Natural killer cell (primary cell): ENCODE measurements at regions not wholly inside any gene's neighbourhood (a gene's known extent, or its start where the extent isn't known, plus 50 kb on each side); places are given as distances from the start of the nearest gene placed in this dataset.
"Not testable (repeated sequence)": the region's sequence is repeated elsewhere in the genome, so short reads cannot be mapped to it uniquely, and the experiment has no call there.

ENCODE experiments used
- ATAC-seq, 3 donors: fragments of 150-1000 bp in 2 of 3; fragments of 200-7000 bp in 1 of 3; cut with Tn5 transposase; 1 replicate in 1 of 3; 2 replicates in 2 of 3; pipeline ENCODE4 v1.10.0; 2021; ENCODE audit warnings: mild to moderate bottlenecking in 2 of 3, moderate library complexity in 2 of 3
- DNase-seq, 2 donors: peaks; one replicate each; pipeline versions ENCODE4 v3.0.0 to v3.0.0-alpha.2; 2013 to 2021; ENCODE audit warnings: mixed read lengths in 1 of 2
- H3K27ac ChIP-seq: one replicate; pipeline ENCODE4 v1.5.1; 2013; ENCODE audit warnings: mild to moderate bottlenecking, low read length
- H3K27me3 ChIP-seq: one replicate; pipeline ENCODE4 v1.6.1; 2013; ENCODE audit warnings: low read length; ENCODE audit not compliant: control insufficient read depth, insufficient read depth
- H3K36me3 ChIP-seq: one replicate; pipeline ENCODE4 v1.6.1; 2013; ENCODE audit warnings: low read length; ENCODE audit not compliant: control insufficient read depth, insufficient read depth
- H3K4me1 ChIP-seq: one replicate; pipeline ENCODE4 v1.6.1; 2013; ENCODE audit warnings: low read length; ENCODE audit not compliant: control insufficient read depth, insufficient read depth
- H3K4me3 ChIP-seq: one replicate; pipeline ENCODE4 v1.5.1; 2013; ENCODE audit warnings: low read length
- H3K9me3 ChIP-seq: one replicate; pipeline ENCODE4 v1.6.1; 2013; ENCODE audit warnings: low read length; ENCODE audit not compliant: control insufficient read depth, insufficient read depth
- H3K27ac Mint-ChIP-seq, 2 donors: one replicate each; pipeline ENCODE4 v1.8.0; 2022; ENCODE audit warnings: mild to moderate bottlenecking in 2 of 2, mixed read lengths in 2 of 2, moderate library complexity in 1 of 2
- H3K27me3 Mint-ChIP-seq, 2 donors: one replicate each; pipeline ENCODE4 v1.8.0; 2022; ENCODE audit warnings: low read depth in 2 of 2, mixed read lengths in 2 of 2
- H3K36me3 Mint-ChIP-seq: one replicate; pipeline ENCODE4 v1.8.0; 2022; ENCODE audit warnings: mixed read lengths
- H3K4me1 Mint-ChIP-seq, 2 donors: one replicate each; pipeline ENCODE4 v1.8.0; 2022; ENCODE audit warnings: mixed read lengths in 2 of 2
- H3K4me3 Mint-ChIP-seq: one replicate; pipeline ENCODE4 v1.8.0; 2022; ENCODE audit warnings: mild to moderate bottlenecking, moderate library complexity, mixed read lengths
- H3K9me3 Mint-ChIP-seq, 2 donors: one replicate each; pipeline ENCODE4 v1.8.0; 2022; ENCODE audit warnings: mixed read lengths in 2 of 2
- WGBS: methylation state at CpG from one replicate; pipeline ENCODE4 v1.1.7; 2013; ENCODE audit warnings: missing lambda C conversion rate; ENCODE audit not compliant: insufficient coverage; 5-methylcytosine and 5-hydroxymethylcytosine counted together
- intact Hi-C: fragments of 100-400 bp; cut with micrococcal nuclease; formaldehyde crosslinking; loops from one replicate; pipeline ENCODE4 v1.14.2; 2022
- TF ChIP-seq, protein P1 (sequence below): fragments of 200-600 bp; IDR thresholded peaks from one replicate; pipeline ENCODE4 v1.8.0; 2022; ENCODE audit warnings: antibody characterized with exemption

DNA sequence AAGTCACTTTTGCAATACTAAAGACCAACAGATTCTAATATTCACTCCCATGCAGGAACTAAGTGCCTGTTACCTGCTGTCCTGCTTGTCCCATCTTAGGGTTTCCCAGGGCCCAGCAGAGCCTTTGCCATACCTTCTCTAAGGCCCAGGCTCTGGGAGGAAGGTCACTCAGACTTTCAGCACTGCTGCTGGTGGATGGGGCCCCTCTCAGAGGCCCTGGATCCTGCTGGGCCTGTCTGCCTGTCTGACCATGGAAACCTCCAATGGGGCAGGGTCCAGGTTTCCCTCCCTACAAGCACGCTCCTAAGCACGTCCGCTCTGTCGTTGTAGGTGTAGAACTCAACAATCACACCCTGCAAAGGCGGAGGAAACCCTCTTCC is 75.1 kb downstream of the RRM2 start:
- no peaks in the 10 kb centered on the region for H3K36me3 ChIP-seq
- H3K9me3 Mint-ChIP-seq = no peaks in the 10 kb centered on the region
- no peaks in the 10 kb centered on the region for H3K27me3 Mint-ChIP-seq
- intact Hi-C loops = no loop called here
- H3K36me3 Mint-ChIP-seq = no peaks in the 10 kb centered on the region
- WGBS = 91% methylated on average over 5 of the region's 5 CpGs
- H3K27me3 ChIP-seq = no peaks in the 10 kb centered on the region
- TF ChIP-seq, protein P1, sequence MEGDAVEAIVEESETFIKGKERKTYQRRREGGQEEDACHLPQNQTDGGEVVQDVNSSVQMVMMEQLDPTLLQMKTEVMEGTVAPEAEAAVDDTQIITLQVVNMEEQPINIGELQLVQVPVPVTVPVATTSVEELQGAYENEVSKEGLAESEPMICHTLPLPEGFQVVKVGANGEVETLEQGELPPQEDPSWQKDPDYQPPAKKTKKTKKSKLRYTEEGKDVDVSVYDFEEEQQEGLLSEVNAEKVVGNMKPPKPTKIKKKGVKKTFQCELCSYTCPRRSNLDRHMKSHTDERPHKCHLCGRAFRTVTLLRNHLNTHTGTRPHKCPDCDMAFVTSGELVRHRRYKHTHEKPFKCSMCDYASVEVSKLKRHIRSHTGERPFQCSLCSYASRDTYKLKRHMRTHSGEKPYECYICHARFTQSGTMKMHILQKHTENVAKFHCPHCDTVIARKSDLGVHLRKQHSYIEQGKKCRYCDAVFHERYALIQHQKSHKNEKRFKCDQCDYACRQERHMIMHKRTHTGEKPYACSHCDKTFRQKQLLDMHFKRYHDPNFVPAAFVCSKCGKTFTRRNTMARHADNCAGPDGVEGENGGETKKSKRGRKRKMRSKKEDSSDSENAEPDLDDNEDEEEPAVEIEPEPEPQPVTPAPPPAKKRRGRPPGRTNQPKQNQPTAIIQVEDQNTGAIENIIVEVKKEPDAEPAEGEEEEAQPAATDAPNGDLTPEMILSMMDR = no peak
- no peak for DNase-seq
- ATAC-seq = no peak
- H3K4me1 Mint-ChIP-seq = no peaks in the 10 kb centered on the region
- no peak overlapping the region for H3K27ac Mint-ChIP-seq
- no peaks in the 10 kb centered on the region for H3K9me3 ChIP-seq
- H3K4me1 ChIP-seq = no peaks in the 10 kb centered on the region
- no peak overlapping the region for H3K27ac ChIP-seq
- no peak overlapping the region for H3K4me3 ChIP-seq
- no peak overlapping the region for H3K4me3 Mint-ChIP-seq

DNA sequence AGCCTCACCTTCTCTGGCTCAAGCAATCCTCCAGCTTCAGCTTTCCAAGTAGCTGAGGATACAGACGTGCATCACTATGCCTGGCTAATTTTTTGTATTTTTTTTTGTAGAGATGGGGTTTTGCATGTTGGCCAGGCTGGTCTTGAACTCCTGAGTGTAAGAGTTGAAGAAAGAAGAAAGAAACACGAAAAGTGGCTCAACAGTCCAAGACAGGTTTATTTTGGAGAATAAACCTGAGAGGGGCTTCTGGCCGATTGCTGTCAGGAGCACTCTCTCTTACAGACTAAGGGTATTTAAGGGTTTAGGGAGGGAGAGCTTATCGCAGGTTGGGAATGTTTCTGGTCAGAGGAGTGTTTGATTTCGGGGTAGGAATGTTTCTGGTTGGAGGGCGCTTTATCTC is 75.9 kb downstream of the RRM2 start:
- intact Hi-C loops = not testable (repeated sequence)

DNA sequence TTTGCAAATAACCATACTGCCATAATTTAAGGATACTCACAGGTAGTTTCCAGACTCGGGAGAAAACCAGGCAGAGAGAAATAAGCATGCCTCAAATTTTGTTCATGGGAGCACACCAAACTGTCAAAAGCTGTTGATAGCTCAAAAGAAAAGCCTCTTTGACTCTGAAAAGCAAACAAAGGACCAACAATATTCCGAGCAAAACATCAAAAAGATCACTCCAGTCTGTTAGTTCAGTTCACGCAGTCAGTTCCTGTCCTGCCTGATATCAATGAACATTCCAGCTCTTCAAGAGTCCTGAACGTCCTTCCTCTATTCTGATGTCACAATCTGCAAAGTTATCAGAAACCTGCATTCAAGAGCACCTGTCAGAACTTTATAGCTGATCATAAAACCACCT is 78.7 kb downstream of the RRM2 start:
- Mint-ChIP-seq H3K9me3 (no peaks in the 10 kb centered on the region), H3K36me3 (no peaks in the 10 kb centered on the region), H3K4me3 (no peak overlapping the region), H3K27ac (no peak overlapping the region), H3K27me3 (no peaks in the 10 kb centered on the region), H3K4me1 (no peaks in the 10 kb centered on the region)
- no peak for ATAC-seq
- Histone ChIP-seq H3K4me1 (no peaks in the 10 kb centered on the region), H3K4me3 (no peak overlapping the region), H3K27ac (no peak overlapping the region), H3K27me3 (no peaks in the 10 kb centered on the region), H3K36me3 (no peaks in the 10 kb centered on the region), H3K9me3 (no peaks in the 10 kb centered on the region)
- DNase-seq = no peak
- intact Hi-C loops = no loop called here
- TF ChIP-seq, protein P1 = no peak
- 93% methylated on average over 4 of the region's 4 CpGs for WGBS

More for the DNA sequence above, 75.9 kb downstream of the RRM2 start:
- H3K4me3 Mint-ChIP-seq, H3K27me3 ChIP-seq, H3K36me3 Mint-ChIP-seq, ATAC-seq, H3K4me3 ChIP-seq, H3K9me3 ChIP-seq, H3K9me3 Mint-ChIP-seq, H3K36me3 ChIP-seq, H3K27me3 Mint-ChIP-seq, H3K27ac ChIP-seq, DNase-seq, H3K27ac Mint-ChIP-seq, H3K4me1 ChIP-seq, H3K4me1 Mint-ChIP-seq: not testable (repeated sequence)
- 95% methylated on average over 6 of the region's 6 CpGs for WGBS

DNA sequence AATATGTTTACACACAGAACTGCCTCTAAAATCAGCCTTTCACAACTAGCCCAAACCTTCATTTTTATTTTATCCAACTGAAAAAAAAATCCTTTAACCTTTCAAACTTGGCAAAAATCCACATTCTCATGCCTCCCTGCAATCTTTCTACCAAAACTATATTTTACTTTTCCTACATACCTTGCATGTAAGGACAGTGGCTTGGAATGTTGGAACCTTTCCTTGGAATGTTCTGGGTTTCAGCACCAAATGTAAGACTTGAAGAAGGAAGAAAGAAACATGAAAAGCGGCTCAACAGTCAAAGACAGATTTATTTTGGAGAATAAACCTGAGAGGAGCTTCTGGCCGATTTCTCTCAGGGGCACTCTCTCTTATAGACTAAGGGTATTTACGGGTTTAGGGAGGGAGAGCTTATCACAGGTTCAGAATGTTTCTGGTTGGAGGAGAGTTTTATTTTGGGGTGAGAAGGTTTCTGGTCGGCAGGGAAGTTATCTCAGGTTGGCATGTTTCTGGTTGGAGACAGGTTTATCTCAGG is 79.7 kb downstream of the RRM2 start:
- WGBS = 86% methylated on average over 4 of the region's 4 CpGs
- H3K36me3 Mint-ChIP-seq = no peaks in the 10 kb centered on the region
- H3K36me3 ChIP-seq = no peaks in the 10 kb centered on the region
- H3K9me3 Mint-ChIP-seq = no peaks in the 10 kb centered on the region
- no peak overlapping the region for H3K27ac ChIP-seq
- H3K4me1 Mint-ChIP-seq = no peaks in the 10 kb centered on the region
- H3K4me1 ChIP-seq = no peaks in the 10 kb centered on the region
- TF ChIP-seq, protein P1 = no peak
- H3K4me3 Mint-ChIP-seq = no peak overlapping the region
- H3K27me3 ChIP-seq = no peaks in the 10 kb centered on the region
- DNase-seq (no peak), ATAC-seq (no peak)
- no peak overlapping the region for H3K27ac Mint-ChIP-seq
- intact Hi-C loops = no loop called here
- H3K4me3 ChIP-seq = no peak overlapping the region
- H3K27me3 Mint-ChIP-seq = no peaks in the 10 kb centered on the region
- no peaks in the 10 kb centered on the region for H3K9me3 ChIP-seq
